ENCODE measurements at regions not wholly inside any gene's neighbourhood (a gene's known extent, or its start where the extent isn't known, plus 50 kb on each side); places are given as distances from the start of the nearest gene placed in this dataset.
"Not testable (repeated sequence)": the region's sequence is repeated elsewhere in the genome, so short reads cannot be mapped to it uniquely, and the experiment has no call there.

- not testable (repeated sequence) for DNase-seq
Observed at GRCh38 chr1:30361890-30362602, 361.3 kb downstream of the MATN1 start.

GRCh38 chr1:30360753-30361152 is 362.6 kb downstream of the MATN1 start:
- DNase-seq: no peak

GRCh38 chr1:30360281-30360680 is 363.1 kb downstream of the MATN1 start:
- DNase-seq: no peak

DNA sequence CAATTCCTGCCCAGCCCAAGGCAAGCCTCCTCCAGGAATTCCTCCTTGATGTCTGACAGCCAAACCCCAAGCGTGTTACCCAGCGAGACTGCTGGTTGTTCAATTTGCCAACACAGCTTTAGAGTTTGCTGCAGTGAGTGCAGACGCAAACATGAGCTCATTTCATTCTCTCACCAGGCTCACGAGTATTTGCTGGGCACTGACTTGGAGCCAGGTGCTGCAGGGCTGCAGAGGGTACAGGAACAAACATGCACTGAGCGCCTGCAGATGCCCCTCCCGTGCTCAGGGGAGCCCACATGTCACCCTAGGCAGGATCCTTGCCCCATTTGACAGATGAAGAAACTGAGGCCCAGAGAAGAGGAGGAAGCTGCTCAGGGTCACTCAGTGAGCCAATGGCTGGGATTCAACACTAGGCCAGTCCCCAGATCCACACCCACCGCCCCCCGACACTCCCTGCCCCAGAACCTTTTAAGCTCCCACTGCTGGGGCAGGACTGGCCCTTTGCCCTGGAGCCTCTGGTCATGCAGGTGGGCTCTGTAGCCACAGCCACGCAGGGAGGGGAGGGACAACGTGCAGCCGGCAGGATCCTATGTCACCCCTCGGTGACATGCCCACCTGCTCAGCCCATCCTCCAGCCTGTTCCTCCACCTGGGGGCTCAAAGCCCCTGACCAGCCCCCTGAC is 363.7 kb downstream of the MATN1 start:
- DNase-seq: no peak

- DNase-seq: no peak
Observed at GRCh38 chr1:30358500-30358899, 364.9 kb downstream of the MATN1 start.

- no peak for DNase-seq
Observed at GRCh38 chr1:30356839-30357238, 366.5 kb downstream of the MATN1 start.

DNA sequence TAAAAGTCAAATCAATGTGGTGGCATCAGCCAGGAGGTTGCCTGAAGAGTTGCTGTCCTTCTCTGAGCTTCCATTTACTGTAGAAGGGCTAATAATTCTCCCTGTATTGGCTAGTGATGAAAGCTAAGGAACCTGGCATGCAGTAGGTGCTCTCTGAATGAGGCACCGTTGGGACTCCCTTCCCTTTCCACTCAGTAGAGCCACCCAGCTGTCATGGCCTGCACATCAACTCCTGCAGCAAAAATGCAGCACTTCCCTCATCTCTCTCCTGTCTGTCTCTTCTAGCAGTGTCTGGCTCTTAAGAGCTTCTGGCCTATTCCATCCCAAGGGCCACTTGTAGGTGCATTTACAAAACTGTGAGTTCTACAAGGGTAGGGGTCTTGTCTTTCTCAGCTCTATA is 369.0 kb downstream of the MATN1 start:
- DNase-seq: no peak

DNA sequence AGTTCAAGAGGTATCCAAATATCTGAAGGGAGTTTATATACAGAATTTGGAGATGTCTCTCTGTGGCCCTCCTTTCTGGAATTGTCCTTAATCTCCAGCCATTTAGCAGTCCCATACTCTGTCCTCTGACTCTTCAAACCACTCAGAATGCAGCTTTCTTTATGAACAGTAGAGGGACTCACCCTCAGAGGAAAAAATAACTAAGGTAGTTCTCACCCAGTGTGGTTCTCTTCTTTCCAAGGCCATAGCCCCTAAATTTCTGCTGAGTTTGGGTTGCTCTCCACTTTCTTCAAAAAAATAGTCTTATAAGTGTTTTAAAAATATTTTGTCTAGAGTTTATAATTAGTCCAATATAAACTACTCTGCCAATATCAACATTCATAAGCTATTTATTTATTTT is 369.7 kb downstream of the MATN1 start:
- DNase-seq: no peak

DNA sequence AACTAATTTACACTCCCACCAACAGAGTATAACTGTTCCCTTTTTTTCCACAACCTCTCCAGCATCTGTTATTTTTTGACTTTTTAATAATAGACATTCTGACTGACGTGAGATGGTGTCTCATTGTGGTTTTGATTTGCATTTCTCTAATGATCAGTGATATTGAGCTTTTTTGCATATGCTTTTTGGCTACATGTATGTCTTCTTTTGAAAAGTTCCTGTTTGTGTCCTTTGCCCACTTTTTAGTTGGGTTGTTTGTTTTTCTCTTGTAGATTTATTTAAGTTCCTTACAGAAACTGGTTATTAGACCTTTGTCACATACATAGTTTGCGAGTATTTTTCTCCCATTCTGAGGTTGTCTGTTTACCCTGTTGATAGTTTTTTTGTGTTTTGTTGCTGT is 375.2 kb downstream of the MATN1 start:
- no peak for DNase-seq

DNA sequence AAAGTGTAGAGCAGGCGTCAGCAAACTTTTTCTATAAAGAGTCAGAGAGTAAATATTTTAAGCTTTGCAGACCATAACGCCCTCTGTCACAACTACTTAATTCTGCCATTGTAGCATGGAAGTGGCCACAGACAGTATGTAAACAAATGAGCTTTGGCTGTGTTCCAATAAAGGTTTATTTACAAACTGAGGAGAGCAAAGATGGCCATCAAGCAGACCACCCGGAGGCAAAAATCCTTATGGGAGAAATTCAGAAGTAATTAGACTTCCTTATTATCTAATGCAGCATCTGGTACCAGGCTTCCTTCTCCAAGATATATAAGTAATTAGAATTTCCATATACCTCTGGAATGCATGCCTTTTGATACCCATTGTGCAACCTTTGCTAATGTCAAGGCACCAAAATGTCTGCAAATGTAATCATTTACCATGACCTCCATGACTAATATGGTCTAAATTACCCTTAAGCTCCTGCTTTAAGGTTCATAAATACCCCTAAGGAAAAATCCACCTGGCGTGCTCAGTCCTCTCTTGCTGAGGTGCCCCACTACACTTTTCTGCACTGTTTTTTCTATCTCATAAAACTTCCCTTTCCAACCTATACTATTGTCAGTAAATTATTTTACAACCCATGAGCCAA is 377.8 kb downstream of the MATN1 start:
- no peak for DNase-seq

GRCh38 chr1:30343562-30343961 is 379.8 kb downstream of the MATN1 start:
- no peak for DNase-seq

DNA sequence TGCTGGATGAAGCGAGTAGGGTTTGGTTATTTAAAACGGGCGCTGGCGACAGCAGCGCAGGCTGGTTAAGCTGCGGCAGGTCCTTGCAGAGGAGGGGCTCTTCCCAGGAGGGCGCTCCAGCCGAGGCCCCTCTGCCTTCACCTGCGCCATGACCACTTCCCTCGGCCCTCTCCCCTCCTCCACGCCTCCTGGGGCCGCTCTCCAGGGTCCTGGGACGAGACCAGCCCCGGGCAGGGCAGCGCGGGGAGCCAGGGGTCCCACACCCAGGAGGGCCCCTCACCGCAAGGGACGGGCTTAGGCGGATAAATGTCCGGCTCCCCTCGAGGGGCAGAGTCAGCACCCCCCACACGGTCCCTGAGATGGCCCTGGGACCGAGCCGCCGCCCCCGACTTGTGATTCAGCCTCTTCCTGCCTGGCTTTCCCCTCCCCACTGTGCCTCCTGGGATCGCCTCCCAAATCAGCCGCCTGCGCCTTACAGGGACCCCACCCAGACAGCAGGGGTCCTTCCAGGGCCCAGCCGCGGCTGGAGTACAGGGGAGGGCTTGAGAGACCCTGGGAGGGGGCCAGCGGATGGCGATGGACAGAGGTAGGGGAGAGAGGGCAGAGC is 380.7 kb downstream of the MATN1 start:
- DNase-seq: no peak

DNA sequence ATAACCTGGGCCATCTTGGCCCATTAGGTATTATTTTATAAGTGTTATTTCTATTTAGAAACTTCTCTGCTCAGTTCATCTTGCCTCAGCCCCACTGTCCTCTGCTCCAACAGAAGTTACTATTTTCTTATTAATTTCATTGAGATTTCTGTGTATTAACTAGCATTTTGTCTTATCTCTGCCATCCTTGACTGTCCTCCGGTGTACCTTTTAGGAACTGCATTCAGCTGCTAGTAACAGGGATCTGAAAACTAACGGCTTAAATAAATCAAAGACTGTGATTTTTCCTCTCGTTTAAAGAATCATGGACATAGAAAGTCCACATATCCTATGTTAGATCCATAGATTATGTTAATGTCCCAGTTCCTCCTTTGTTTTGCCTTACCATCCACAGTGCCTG is 382.5 kb downstream of the MATN1 start:
- no peak for DNase-seq

DNA sequence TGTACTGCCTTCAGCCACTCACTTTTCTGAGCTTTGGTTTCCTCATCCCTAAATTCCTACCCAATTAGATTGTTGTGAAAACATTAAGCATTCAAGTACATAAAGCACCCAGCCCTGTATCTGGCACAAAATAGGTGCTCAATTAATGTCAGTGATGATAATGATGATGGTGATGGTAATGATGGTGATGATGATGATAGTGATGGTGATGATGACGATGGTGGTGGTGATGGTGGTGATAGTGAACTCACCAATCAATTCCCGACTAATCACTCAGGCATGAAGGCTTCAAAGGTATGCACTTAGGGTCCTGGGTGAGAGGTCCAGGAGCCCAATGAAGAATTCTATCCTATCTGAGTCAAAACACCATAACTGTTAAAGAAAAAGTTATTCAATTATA is 383.5 kb downstream of the MATN1 start:
- DNase-seq: no peak

DNA sequence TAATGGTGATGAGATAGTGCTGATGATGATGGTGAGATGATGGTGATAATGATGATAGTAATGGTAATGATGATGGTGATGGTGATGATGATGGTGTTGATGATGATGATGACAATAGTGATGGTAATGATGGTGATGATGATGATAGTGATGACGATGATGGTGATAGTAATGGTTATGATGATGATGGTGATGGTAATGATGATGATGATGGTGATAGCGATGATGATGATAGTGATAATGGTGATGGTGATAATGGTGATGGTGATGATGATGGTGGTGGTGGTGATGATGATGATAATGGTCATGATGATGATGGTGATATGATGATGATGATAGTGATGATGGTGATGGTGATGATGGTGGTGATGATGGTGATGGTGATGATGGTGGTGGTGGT is 384.6 kb downstream of the MATN1 start:
- DNase-seq: no peak

DNA sequence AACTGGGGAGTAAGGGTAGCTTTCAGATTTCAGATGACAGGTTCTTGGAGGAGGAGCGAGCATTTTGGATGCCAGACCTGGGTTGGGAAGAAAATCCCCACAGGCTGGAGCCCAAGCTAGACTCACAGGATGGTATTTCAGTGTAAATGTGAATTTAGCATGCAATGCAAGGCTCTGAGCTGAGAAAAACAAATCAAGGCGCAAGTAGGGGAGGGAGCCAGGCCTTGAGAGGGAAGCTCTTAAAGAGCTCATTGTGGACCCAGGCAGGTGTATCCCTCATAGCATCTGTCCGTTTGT is 386.1 kb downstream of the MATN1 start:
- DNase-seq: no peak

- DNase-seq: no peak
Observed at GRCh38 chr1:30336550-30337323, 386.6 kb downstream of the MATN1 start.

DNA sequence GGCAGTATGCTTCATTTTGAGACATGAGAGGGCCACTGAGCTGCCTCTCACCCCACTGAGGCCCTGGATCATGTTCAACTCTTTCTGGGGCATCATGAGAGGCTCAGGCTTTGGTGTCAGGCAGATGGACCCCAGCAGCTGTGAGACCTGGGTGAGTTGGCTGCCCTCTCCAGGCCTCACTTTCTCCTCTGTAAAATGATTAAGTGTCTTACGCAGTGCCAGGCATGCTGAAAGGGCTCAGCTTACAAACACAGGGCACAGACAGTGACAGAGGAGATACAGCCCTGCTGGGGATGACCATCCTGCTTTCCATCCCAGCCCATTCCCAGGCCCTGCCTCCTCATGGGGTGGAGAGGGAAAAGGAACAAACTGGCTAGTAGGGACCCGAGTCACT is 387.4 kb downstream of the MATN1 start:
- DNase-seq: no peak

- no peak for DNase-seq
Observed at GRCh38 chr1:30335389-30335996, 387.9 kb downstream of the MATN1 start.

GRCh38 chr1:30334767-30335166 is 388.6 kb downstream of the MATN1 start:
- no peak for DNase-seq

GRCh38 chr1:30332116-30333094 is 391.0 kb downstream of the MATN1 start:
- no peak for DNase-seq
